ENCODE measurements at regions not wholly inside any gene's neighbourhood (a gene's known extent, or its start where the extent isn't known, plus 50 kb on each side); places are given as distances from the start of the nearest gene placed in this dataset.

- 50 to 57% methylated on average over 10 of the region's 10 CpGs for WGBS, 2 donors
- H3K27ac ChIP-seq, result no peak overlapping the region
- no peak overlapping the region for H3K4me3 ChIP-seq
- peaks cover 0 to 14% (median 0%) of the 10 kb centered on the region in 4 donors for H3K9me3 ChIP-seq
- no peak for DNase-seq (ENCODE audit: low spot score in 2 of 2)
- TF ChIP-seq EP300 (IDR thresholded peaks at IDR 0.05) (no peak), POLR2A (IDR thresholded peaks at IDR 0.05) (no peak), CTCF (IDR thresholded peaks at IDR 0.05) (no peak)
- H3K4me1 ChIP-seq, result no peaks in the 10 kb centered on the region
- H3K27me3 ChIP-seq, result peaks cover 0 to 6% of the 10 kb centered on the region in 2 donors
- no peaks in the 10 kb centered on the region for H3K36me3 ChIP-seq
These were observed 168.4 kb downstream of the ENGASE start for GRCh38 chr17:79242873-79243602.

DNA sequence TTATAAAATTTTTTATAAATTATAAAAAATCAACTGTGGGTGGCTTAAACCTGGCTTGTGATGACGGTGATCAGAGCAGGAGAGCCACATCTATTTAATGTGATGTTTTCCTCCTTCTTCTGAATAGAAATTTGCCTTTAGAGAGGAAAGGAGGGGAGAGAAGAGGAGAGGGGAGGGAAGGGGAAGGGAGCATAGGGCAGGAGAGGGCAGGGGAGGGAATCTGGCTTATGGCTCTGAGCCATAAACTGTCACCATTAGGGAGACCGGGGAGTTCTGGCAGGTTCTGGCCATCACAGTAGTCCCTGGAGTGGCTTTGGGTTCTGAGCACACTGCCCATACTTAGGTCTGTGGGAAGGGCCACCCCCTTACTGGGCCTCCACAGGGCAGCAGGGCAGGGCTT, 167.8 kb downstream of the ENGASE start:
- 40 to 44% methylated on average over 2 of the region's 2 CpGs for WGBS, 2 donors
- TF ChIP-seq CTCF (IDR thresholded peaks at IDR 0.05), result no peak
- TF ChIP-seq POLR2A (IDR thresholded peaks at IDR 0.05), result no peak
- no peak for TF ChIP-seq EP300 (IDR thresholded peaks at IDR 0.05)

GRCh38 chr17:79241616-79242015, 167.0 kb downstream of the ENGASE start:
- Histone ChIP-seq H3K4me3 (no peak overlapping the region), H3K4me1 (no peaks in the 10 kb centered on the region), H3K27me3 (peaks cover 0 to 3% of the 10 kb centered on the region in 2 donors), H3K36me3 (no peaks in the 10 kb centered on the region), H3K27ac (no peak overlapping the region), H3K9me3 (peaks cover 0 to 14% (median 0%) of the 10 kb centered on the region in 4 donors)
- TF ChIP-seq CTCF (IDR thresholded peaks at IDR 0.05) (no peak), POLR2A (IDR thresholded peaks at IDR 0.05) (no peak), EP300 (IDR thresholded peaks at IDR 0.05) (no peak)
- no peak for DNase-seq (ENCODE audit: low spot score in 2 of 2)
- 86 to 88% methylated on average over 5 of the region's 5 CpGs for WGBS, 2 donors

More for the DNA sequence above, 167.8 kb downstream of the ENGASE start:
- no peaks in the 10 kb centered on the region for H3K36me3 ChIP-seq
- no peaks in the 10 kb centered on the region for H3K4me1 ChIP-seq
- H3K4me3 ChIP-seq, result no peak overlapping the region
- DNase-seq (ENCODE audit: low spot score in 2 of 2), result no peak
- peaks cover 0 to 6% of the 10 kb centered on the region in 2 donors for H3K27me3 ChIP-seq
- no peak overlapping the region for H3K27ac ChIP-seq
- H3K9me3 ChIP-seq, result peaks cover 0 to 14% (median 0%) of the 10 kb centered on the region in 4 donors

- Histone ChIP-seq H3K27ac (no peak overlapping the region), H3K36me3 (no peaks in the 10 kb centered on the region), H3K9me3 (peaks cover 0 to 9% (median 0%) of the 10 kb centered on the region in 4 donors), H3K4me1 (no peaks in the 10 kb centered on the region), H3K27me3 (no peaks in the 10 kb centered on the region), H3K4me3 (no peak overlapping the region)
- TF ChIP-seq EP300 (IDR thresholded peaks at IDR 0.05) (no peak), POLR2A (IDR thresholded peaks at IDR 0.05) (no peak), CTCF (IDR thresholded peaks at IDR 0.05) (no peak)
- DNase-seq (ENCODE audit: low spot score in 2 of 2), result no peak
- whole genome bisulfite sequencing, 2 donors, result 61 to 65% methylated on average over 9 of the region's 9 CpGs
These were observed 164.6 kb downstream of the ENGASE start for GRCh38 chr17:79239205-79239604.

GRCh38 chr17:79237448-79238053, 162.9 kb downstream of the ENGASE start:
- H3K36me3 ChIP-seq, result no peaks in the 10 kb centered on the region
- H3K9me3 ChIP-seq, result peaks cover 0 to 26% (median 0%) of the 10 kb centered on the region in 4 donors
- whole genome bisulfite sequencing, 2 donors, result 77 to 87% methylated on average over 13 of the region's 13 CpGs
- no peak for DNase-seq (ENCODE audit: low spot score in 2 of 2)
- H3K27me3 ChIP-seq, result no peaks in the 10 kb centered on the region
- H3K4me1 ChIP-seq, result no peaks in the 10 kb centered on the region
- no peak overlapping the region for H3K4me3 ChIP-seq
- H3K27ac ChIP-seq, result no peak overlapping the region
- TF ChIP-seq EP300 (IDR thresholded peaks at IDR 0.05) (no peak), CTCF (IDR thresholded peaks at IDR 0.05) (no peak), POLR2A (IDR thresholded peaks at IDR 0.05) (no peak)

Data from tibial nerve (tissue), 4 donors.